ENCODE measurements at regions not wholly inside any gene's neighbourhood (a gene's known extent, or its start where the extent isn't known, plus 50 kb on each side); places are given as distances from the start of the nearest gene placed in this dataset.
"Not testable (repeated sequence)": the region's sequence is repeated elsewhere in the genome, so short reads cannot be mapped to it uniquely, and the experiment has no call there.

- DNase-seq (ENCODE audit: low read depth) = not testable (repeated sequence)
Measured at GRCh38 chr1:273772-274171, 177.7 kb downstream of the OR4F29 start.

- DNase-seq (ENCODE audit: low read depth) = peak; percentile 26
Measured at GRCh38 chr1:267815-268214, 183.7 kb downstream of the OR4F29 start.

Data from fibroblast of gingiva (primary cell).